PC-9 (cell line): ENCODE measurements at regions not wholly inside any gene's neighbourhood (a gene's known extent, or its start where the extent isn't known, plus 50 kb on each side); places are given as distances from the start of the nearest gene placed in this dataset.

Source experiments
- EZH2 ChIP-seq: fragments of 200-600 bp; sonication (generic); IDR thresholded peaks from 2 replicates; pipeline ENCODE4 v1.8.0; 2017; ENCODE audit warnings: antibody characterized with exemption, low read depth
- TF ChIP-seq, protein P1 (sequence below): fragments of 200-600 bp; sonication (generic); conservative IDR thresholded peaks from 2 replicates; pipeline ENCODE4 v1.6.1; 2017; ENCODE audit warnings: mixed run types, antibody characterized with exemption, mild to moderate bottlenecking, moderate library complexity

DNA sequence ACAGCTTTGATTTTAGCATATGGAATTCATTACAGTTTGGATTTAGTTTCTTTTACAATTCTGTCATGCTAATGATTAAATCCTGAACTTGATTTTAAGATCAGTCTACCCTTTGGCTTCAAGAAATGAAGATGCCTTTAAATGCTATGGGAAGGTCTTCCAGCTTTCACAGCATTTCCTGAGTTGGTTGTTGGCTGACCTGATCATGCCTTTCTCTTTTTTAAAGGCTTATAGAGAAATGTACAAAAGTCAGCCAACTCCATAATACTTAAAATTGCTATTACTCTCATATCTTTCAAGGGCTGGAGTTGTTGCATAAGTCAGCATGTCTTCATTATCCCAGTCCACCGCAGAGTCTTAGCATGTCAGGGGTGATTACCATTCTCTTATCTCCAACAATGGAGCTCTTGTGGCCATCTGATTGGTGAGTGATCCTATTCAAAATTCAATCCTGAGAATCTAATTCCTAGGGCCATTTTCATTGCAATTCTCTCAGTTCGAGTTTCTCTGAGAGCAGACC, 123.8 kb downstream of the GMNC start:
- TF ChIP-seq, protein P1, sequence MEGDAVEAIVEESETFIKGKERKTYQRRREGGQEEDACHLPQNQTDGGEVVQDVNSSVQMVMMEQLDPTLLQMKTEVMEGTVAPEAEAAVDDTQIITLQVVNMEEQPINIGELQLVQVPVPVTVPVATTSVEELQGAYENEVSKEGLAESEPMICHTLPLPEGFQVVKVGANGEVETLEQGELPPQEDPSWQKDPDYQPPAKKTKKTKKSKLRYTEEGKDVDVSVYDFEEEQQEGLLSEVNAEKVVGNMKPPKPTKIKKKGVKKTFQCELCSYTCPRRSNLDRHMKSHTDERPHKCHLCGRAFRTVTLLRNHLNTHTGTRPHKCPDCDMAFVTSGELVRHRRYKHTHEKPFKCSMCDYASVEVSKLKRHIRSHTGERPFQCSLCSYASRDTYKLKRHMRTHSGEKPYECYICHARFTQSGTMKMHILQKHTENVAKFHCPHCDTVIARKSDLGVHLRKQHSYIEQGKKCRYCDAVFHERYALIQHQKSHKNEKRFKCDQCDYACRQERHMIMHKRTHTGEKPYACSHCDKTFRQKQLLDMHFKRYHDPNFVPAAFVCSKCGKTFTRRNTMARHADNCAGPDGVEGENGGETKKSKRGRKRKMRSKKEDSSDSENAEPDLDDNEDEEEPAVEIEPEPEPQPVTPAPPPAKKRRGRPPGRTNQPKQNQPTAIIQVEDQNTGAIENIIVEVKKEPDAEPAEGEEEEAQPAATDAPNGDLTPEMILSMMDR, result no peak
- TF ChIP-seq EZH2, result no peak
